G401 (cell line): ENCODE measurements at regions not wholly inside any gene's neighbourhood (a gene's known extent, or its start where the extent isn't known, plus 50 kb on each side); places are given as distances from the start of the nearest gene placed in this dataset.

ENCODE experiments used
- DNase-seq: peaks from one replicate; pipeline ENCODE4 v3.0.0-alpha.2; 2015; ENCODE audit warnings: low spot score
- in situ Hi-C: cut with HindIII; loops from 2 replicates; pipeline ENCODE4 v1.10.0; 2016; ENCODE audit warnings: low sequenced_read_pairs, mixed read lengths

GRCh38 chr2:100195942-100196341 is 53.6 kb upstream of the AFF3 start:
- in situ Hi-C loops: no loop called here
- DNase-seq: no peak

GRCh38 chr2:100194951-100195350 is 52.6 kb upstream of the AFF3 start:
- in situ Hi-C loops: no loop called here
- DNase-seq: no peak

- no peak for DNase-seq
- in situ Hi-C loops: no loop called here
These were observed 50.9 kb upstream of the AFF3 start for GRCh38 chr2:100193291-100193710.

GRCh38 chr2:100192825-100193224 is 50.4 kb upstream of the AFF3 start:
- DNase-seq: peak; percentile 96
- in situ Hi-C loops: no loop called here

- no peak for DNase-seq
- in situ Hi-C loops: no loop called here
These were observed 49.9 kb upstream of the AFF3 start for GRCh38 chr2:100192300-100192699.
